ENCODE measurements at regions not wholly inside any gene's neighbourhood (a gene's known extent, or its start where the extent isn't known, plus 50 kb on each side); places are given as distances from the start of the nearest gene placed in this dataset.
A peak's percentile ranks its signal among the peaks of the same experiment; 100 is the strongest.
"Not testable (repeated sequence)": the region's sequence is repeated elsewhere in the genome, so short reads cannot be mapped to it uniquely, and the experiment has no call there.

GRCh38 chr9:13001989-13002580, 227.3 kb downstream of the LURAP1L start:
- DNase-seq = no peak

GRCh38 chr9:13002740-13003139, 227.9 kb downstream of the LURAP1L start:
- DNase-seq = no peak

- no peak for DNase-seq
These were observed 235.1 kb downstream of the LURAP1L start for GRCh38 chr9:13009871-13010270.

GRCh38 chr9:13013991-13014883, 239.4 kb downstream of the LURAP1L start:
- DNase-seq = no peak

GRCh38 chr9:13017260-13017659, 242.4 kb downstream of the LURAP1L start:
- DNase-seq = no peak

- DNase-seq = no peak
These were observed 245.6 kb downstream of the LURAP1L start for GRCh38 chr9:13020146-13021040.

GRCh38 chr9:13022756-13023155, 247.9 kb downstream of the LURAP1L start:
- DNase-seq = no peak

GRCh38 chr9:13023498-13023897, 248.7 kb downstream of the LURAP1L start:
- DNase-seq = no peak

- DNase-seq = no peak
These were observed 252.1 kb downstream of the LURAP1L start for GRCh38 chr9:13026956-13027355.

GRCh38 chr9:13027879-13028278, 251.6 kb downstream of the MPDZ start:
- DNase-seq = no peak

- DNase-seq = no peak
These were observed 246.9 kb downstream of the MPDZ start for GRCh38 chr9:13032585-13032984.

- peak in 1 of 2 experiments; percentile 15 for DNase-seq
These were observed 245.4 kb downstream of the MPDZ start for GRCh38 chr9:13033959-13034693.

GRCh38 chr9:13034694-13035002, 244.8 kb downstream of the MPDZ start:
- no peak for DNase-seq

GRCh38 chr9:13035822-13036221, 243.7 kb downstream of the MPDZ start:
- DNase-seq = no peak

GRCh38 chr9:13037808-13038207, 241.7 kb downstream of the MPDZ start:
- DNase-seq = not testable (repeated sequence)

GRCh38 chr9:13047827-13048587, 231.5 kb downstream of the MPDZ start:
- no peak for DNase-seq

- no peak for DNase-seq
These were observed 230.3 kb downstream of the MPDZ start for GRCh38 chr9:13049223-13049622.

GRCh38 chr9:13053504-13053903, 226.0 kb downstream of the MPDZ start:
- DNase-seq = no peak

GRCh38 chr9:13054389-13054788, 225.1 kb downstream of the MPDZ start:
- no peak for DNase-seq

All from SW 1271 (cell line).